ENCODE measurements at regions not wholly inside any gene's neighbourhood (a gene's known extent, or its start where the extent isn't known, plus 50 kb on each side); places are given as distances from the start of the nearest gene placed in this dataset.

GRCh38 chr2:16040271-16041010, 100.1 kb downstream of the MYCN start:
- no peak overlapping the region for H2BK5ac ChIP-seq (ENCODE audit: insufficient read length, low read length)
- no CpG with 5 or more reads among the region's 7 CpGs for WGBS (ENCODE audit: extremely low coverage, insufficient read length, low lambda C conversion rate)
- H4K8ac ChIP-seq (replicated peaks; ENCODE audit: insufficient read length, low read depth, low read length), result no peak overlapping the region
- H2BK20ac ChIP-seq (ENCODE audit: low read depth, low read length, poor library complexity, severe bottlenecking), result no peak overlapping the region
- H2AFZ ChIP-seq (ENCODE audit: low read length), result no peak overlapping the region
- no peak overlapping the region for H3K27ac Mint-ChIP-seq
- no peak for TF ChIP-seq CTCF (conservative IDR thresholded peaks at IDR 0.05)
- H3K14ac ChIP-seq (ENCODE audit: insufficient read depth, low read length), result no peak overlapping the region
- no peaks in the 10 kb centered on the region for H3K9me3 ChIP-seq (ENCODE audit: control insufficient read depth, low read depth, low read length)
- H3K4me3 Mint-ChIP-seq, result no peak overlapping the region
- H3K56ac ChIP-seq (ENCODE audit: insufficient read length, low read depth, low read length), result no peak overlapping the region
- H3K79me2 ChIP-seq (ENCODE audit: insufficient read depth, low read length), result no peaks in the 10 kb centered on the region
- no peaks in the 10 kb centered on the region for H3K23me2 ChIP-seq (ENCODE audit: insufficient read length, low read depth, low read length, poor library complexity, severe bottlenecking)
- peaks cover 31 to 33% of the 10 kb centered on the region in 2 experiments for H3K4me1 Mint-ChIP-seq
- no peak overlapping the region for H3T11ph ChIP-seq (ENCODE audit: low read length)
- no peak overlapping the region for H2BK12ac ChIP-seq (ENCODE audit: insufficient read length, low read depth, low read length)
- H3K4me1 ChIP-seq (ENCODE audit: insufficient read depth, low read length), result no peaks in the 10 kb centered on the region; the same call in 1 of the 2 replicates
- H3K79me1 ChIP-seq (ENCODE audit: insufficient read depth, low read depth, low read length, poor library complexity, severe bottlenecking), result no peaks in the 10 kb centered on the region
- H3K4ac ChIP-seq (ENCODE audit: low read depth, low read length), result no peak overlapping the region
- H3K4me2 ChIP-seq (ENCODE audit: insufficient read depth, insufficient read length, low read length), result no peak overlapping the region
- H3K27me3 Mint-ChIP-seq (ENCODE audit: low read depth), result no peaks in the 10 kb centered on the region; the same call in 1 of the 2 replicates
- no peaks in the 10 kb centered on the region for H3K9me3 Mint-ChIP-seq
- no peak overlapping the region for H3K23ac ChIP-seq (ENCODE audit: insufficient read length, low read depth, low read length)
- no peak overlapping the region for H4K91ac ChIP-seq (ENCODE audit: insufficient read length, low read depth, low read length)
- H2BK15ac ChIP-seq (ENCODE audit: low read depth, low read length), result no peak overlapping the region
- H3K27ac ChIP-seq (ENCODE audit: insufficient read length, low read depth, low read length), result no peak overlapping the region
- H3K36me3 Mint-ChIP-seq (ENCODE audit: insufficient read depth in 1 of 3, low read depth in 3 of 3), result no peaks in the 10 kb centered on the region; a peak in 1 of 7 replicates
- no peaks in the 10 kb centered on the region for H3K27me3 ChIP-seq (ENCODE audit: insufficient read depth, low read length)
- no peak overlapping the region for H2AK5ac ChIP-seq (ENCODE audit: insufficient read length, low read length)
- H3K18ac ChIP-seq (ENCODE audit: insufficient read length, low read depth, low read length), result no peak overlapping the region
- no peak overlapping the region for H3K9ac ChIP-seq (ENCODE audit: extremely low read depth, insufficient read length, low read length)
- H2BK120ac ChIP-seq (ENCODE audit: low read depth, low read length, poor library complexity, severe bottlenecking), result no peak overlapping the region
- H4K5ac ChIP-seq (ENCODE audit: insufficient read length, low read depth, low read length), result no peak overlapping the region
- H4K20me1 ChIP-seq (ENCODE audit: control insufficient read depth, insufficient read depth, insufficient read length), result no peaks in the 10 kb centered on the region
- no peak for DNase-seq

Measured in H9 (cell line).